IMR-90 (cell line): ENCODE measurements at regions not wholly inside any gene's neighbourhood (a gene's known extent, or its start where the extent isn't known, plus 50 kb on each side); places are given as distances from the start of the nearest gene placed in this dataset.

Experiments
- ATAC-seq: fragments of 200-7000 bp; cut with Tn5 transposase; 2 replicates; pipeline ENCODE4 v1.9.1; 2020; ENCODE audit warnings: low read depth, mild to moderate bottlenecking, moderate library complexity
- BruUV-seq: library from RNA; stranded (reverse); fragments of 400-500 nt; replicated peaks from 2 replicates; lab custom pipeline; 2021; lab: Mats Ljungman, UMichigan
- CTCF ChIA-PET: fragments of 300-600 bp; formaldehyde crosslinking; extraction: SDS; loops from one replicate; lab custom pipeline; 2021; ENCODE audit warnings: antibody characterized with exemption; lab: Yijun Ruan, JAX
- POLR2A ChIA-PET: fragments of 300-600 bp; sonication (Branson Sonifier 250); formaldehyde crosslinking; loops from one replicate; lab custom pipeline; 2022; ENCODE audit warnings: antibody characterized with exemption; ENCODE audit not compliant: unreplicated experiment; lab: Charles Lee
- DNase-seq: peaks from one replicate; pipeline ENCODE4 v3.0.0; 2013
- H2AFZ ChIP-seq: replicated peaks from 2 replicates; pipeline ENCODE3; 2013; ENCODE audit warnings: low read length, mild to moderate bottlenecking; ENCODE audit not compliant: poor library complexity
- H2AK5ac ChIP-seq: 2 replicates; pipeline ENCODE4 v1.6.1; 2013; ENCODE audit warnings: low read depth, low read length, inconsistent platforms
- H2AK9ac ChIP-seq: replicated peaks from 2 replicates; pipeline ENCODE3; 2013; ENCODE audit warnings: mild to moderate bottlenecking, low read depth, low read length, moderate library complexity; ENCODE audit not compliant: poor library complexity
- H2BK120ac ChIP-seq: 2 replicates; pipeline ENCODE4 v1.6.1; 2013; ENCODE audit warnings: low read depth, low read length, inconsistent platforms
- H2BK15ac ChIP-seq: 3 replicates; pipeline ENCODE4 v1.6.1; 2013; ENCODE audit warnings: low read depth, low read length, inconsistent platforms
- H2BK20ac ChIP-seq: 2 replicates; pipeline ENCODE4 v1.6.1; 2013; ENCODE audit warnings: low read depth, mild to moderate bottlenecking, inconsistent platforms, low read length, moderate library complexity
- H2BK5ac ChIP-seq: 2 replicates; pipeline ENCODE4 v1.6.1; 2013; ENCODE audit warnings: mild to moderate bottlenecking, low read depth, low read length, inconsistent platforms; ENCODE audit not compliant: poor library complexity, severe bottlenecking
- H3K14ac ChIP-seq: replicated peaks from 2 replicates; pipeline ENCODE4 v1.6.1; 2013; ENCODE audit warnings: low read depth, low read length, inconsistent platforms
- H3K18ac ChIP-seq: 2 replicates; pipeline ENCODE4 v1.6.1; 2013; ENCODE audit warnings: low read depth, low read length, control low read depth
- H3K23ac ChIP-seq: 2 replicates; pipeline ENCODE4 v1.6.1; 2013; ENCODE audit warnings: low read depth, low read length, inconsistent platforms
- H3K27ac ChIP-seq: 2 replicates; pipeline ENCODE4 v1.5.1; 2013; ENCODE audit warnings: mild to moderate bottlenecking, control low read depth, low read length; ENCODE audit not compliant: insufficient read depth
- H3K27me3 ChIP-seq: 2 replicates; pipeline ENCODE4 v1.6.1; 2013; ENCODE audit warnings: low read length; ENCODE audit not compliant: control insufficient read depth, insufficient read depth
- H3K36me3 ChIP-seq: 2 replicates; pipeline ENCODE4 v1.6.1; 2013; ENCODE audit warnings: low read length, mixed read lengths; ENCODE audit not compliant: control insufficient read depth, insufficient read depth
- H3K4ac ChIP-seq: 2 replicates; pipeline ENCODE4 v1.6.1; 2013; ENCODE audit warnings: low read depth, low read length, inconsistent platforms
- H3K4me1 ChIP-seq: 2 replicates; pipeline ENCODE4 v1.6.1; 2013; ENCODE audit warnings: low read length, mixed read lengths; ENCODE audit not compliant: control insufficient read depth, insufficient read depth
- H3K4me2 ChIP-seq: 2 replicates; pipeline ENCODE4 v1.6.1; 2013; ENCODE audit warnings: low read depth, mild to moderate bottlenecking, control low read depth, low read length, moderate library complexity
- H3K4me3 ChIP-seq: 2 replicates; pipeline ENCODE4 v1.5.1; 2013; ENCODE audit warnings: low read depth, mild to moderate bottlenecking, control low read depth, low read length, moderate library complexity; ENCODE audit not compliant: insufficient read depth
- H3K56ac ChIP-seq: 2 replicates; pipeline ENCODE4 v1.6.1; 2013; ENCODE audit warnings: low read length, inconsistent platforms; ENCODE audit not compliant: insufficient read depth; ENCODE audit errors: extremely low read depth
- H3K79me1 ChIP-seq, 2 experiments: 2 replicates each; pipeline ENCODE4 v1.6.1; 2013; ENCODE audit warnings: low read length in 2 of 2, inconsistent platforms in 1 of 2, low read depth in 1 of 2
- H3K9ac ChIP-seq: 2 replicates; pipeline ENCODE4 v1.6.1; 2013; ENCODE audit warnings: low read depth, low read length, control low read depth
- H3K9me1 ChIP-seq: 2 replicates; pipeline ENCODE4 v1.6.1; 2013; ENCODE audit warnings: low read length, inconsistent platforms; ENCODE audit not compliant: insufficient read depth
- H3K9me3 ChIP-seq: 2 replicates; pipeline ENCODE4 v1.6.1; 2013; ENCODE audit warnings: low read length; ENCODE audit not compliant: control insufficient read depth, insufficient read depth
- H4K20me1 ChIP-seq: 2 replicates; pipeline ENCODE4 v1.6.1; 2013; ENCODE audit warnings: low read length, inconsistent platforms; ENCODE audit not compliant: insufficient read depth
- H4K5ac ChIP-seq: 2 replicates; pipeline ENCODE4 v1.6.1; 2013; ENCODE audit warnings: mild to moderate bottlenecking, low read depth, low read length, control low read depth
- H4K8ac ChIP-seq, 2 experiments: 2 replicates each; pipeline ENCODE4 v1.6.1; 2013; ENCODE audit warnings: low read depth in 2 of 2, low read length in 2 of 2, control low read depth in 1 of 2, inconsistent platforms in 1 of 2
- H4K91ac ChIP-seq: 2 replicates; pipeline ENCODE4 v1.6.1; 2013; ENCODE audit warnings: low read depth, low read length, inconsistent platforms; ENCODE audit not compliant: insufficient read depth
- FOS ChIP-seq: fragments of 150-350 bp; IDR thresholded peaks from 2 replicates; pipeline ENCODE4 v1.6.1; 2016; ENCODE audit warnings: low read depth, low read length
- POLR2A ChIP-seq: IDR thresholded peaks from 2 replicates; pipeline ENCODE4 v1.6.1; 2012; ENCODE audit warnings: mild to moderate bottlenecking, low read depth, low read length
- RCOR1 ChIP-seq: IDR thresholded peaks from 2 replicates; pipeline ENCODE4 v1.6.1; 2012; ENCODE audit warnings: mild to moderate bottlenecking, low read length, improper control_type of control experiment; ENCODE audit not compliant: insufficient replicate concordance
- SMC3 ChIP-seq: fragments of 150-350 bp; IDR thresholded peaks from 2 replicates; pipeline ENCODE4 v1.6.1; 2016; ENCODE audit warnings: low read depth, mild to moderate bottlenecking, antibody characterized with exemption, low read length, moderate library complexity
- dilution Hi-C: fragments of 300-500 bp; cut with HindIII; formaldehyde crosslinking; loops from one replicate; pipeline ENCODE4 v1.14.3; 2018; ENCODE audit warnings: low sequenced_read_pairs; ENCODE audit not compliant: unreplicated experiment
- in situ Hi-C: fragments of 300-500 bp; cut with MboI; formaldehyde crosslinking; loops from 3 replicates; pipeline ENCODE4 v1.14.3; 2019; ENCODE audit warnings: low sequenced_read_pairs, inconsistent platforms, mixed read lengths
- intact Hi-C: fragments of 100-400 bp; cut with micrococcal nuclease; formaldehyde crosslinking; loops from 2 replicates; pipeline ENCODE4 v1.10.0; 2022
- TF ChIP-seq, protein P1 (sequence below): conservative IDR thresholded peaks from 2 replicates; pipeline ENCODE4 v1.5.1; 2012; ENCODE audit warnings: mild to moderate bottlenecking, low read depth, low read length, improper control_type of control experiment

- H3K36me3 ChIP-seq, result no peaks in the 10 kb centered on the region
- BruUV-seq, result no TSS peak
- H3K9me1 ChIP-seq, result no peaks in the 10 kb centered on the region
- ChIA-PET CTCF (interaction anchor here (0.9 kb wide), 1 partner anchor 354 kb away, joined by 5 read pairs; no protein-coding TSS in a partner anchor), POLR2A (no interaction called here)
- 0 out of 2 replicates have a peak overlapping the region, but pooled peaks have one; percentile 5 for H2BK20ac ChIP-seq
- no peak overlapping the region for H3K4me2 ChIP-seq
- no peaks in the 10 kb centered on the region for H4K20me1 ChIP-seq
- no peak overlapping the region for H3K9ac ChIP-seq
- 0 out of 2 replicates have a peak overlapping the region, but pooled peaks have one; percentile 2 for H3K14ac ChIP-seq
- H3K9me3 ChIP-seq, result peaks cover 5% of the 10 kb centered on the region; the same call in 1 of the 2 replicates
- TF ChIP-seq POLR2A (no peak), RCOR1 (no peak), FOS (no peak), SMC3 (no peak)
- TF ChIP-seq, protein P1, sequence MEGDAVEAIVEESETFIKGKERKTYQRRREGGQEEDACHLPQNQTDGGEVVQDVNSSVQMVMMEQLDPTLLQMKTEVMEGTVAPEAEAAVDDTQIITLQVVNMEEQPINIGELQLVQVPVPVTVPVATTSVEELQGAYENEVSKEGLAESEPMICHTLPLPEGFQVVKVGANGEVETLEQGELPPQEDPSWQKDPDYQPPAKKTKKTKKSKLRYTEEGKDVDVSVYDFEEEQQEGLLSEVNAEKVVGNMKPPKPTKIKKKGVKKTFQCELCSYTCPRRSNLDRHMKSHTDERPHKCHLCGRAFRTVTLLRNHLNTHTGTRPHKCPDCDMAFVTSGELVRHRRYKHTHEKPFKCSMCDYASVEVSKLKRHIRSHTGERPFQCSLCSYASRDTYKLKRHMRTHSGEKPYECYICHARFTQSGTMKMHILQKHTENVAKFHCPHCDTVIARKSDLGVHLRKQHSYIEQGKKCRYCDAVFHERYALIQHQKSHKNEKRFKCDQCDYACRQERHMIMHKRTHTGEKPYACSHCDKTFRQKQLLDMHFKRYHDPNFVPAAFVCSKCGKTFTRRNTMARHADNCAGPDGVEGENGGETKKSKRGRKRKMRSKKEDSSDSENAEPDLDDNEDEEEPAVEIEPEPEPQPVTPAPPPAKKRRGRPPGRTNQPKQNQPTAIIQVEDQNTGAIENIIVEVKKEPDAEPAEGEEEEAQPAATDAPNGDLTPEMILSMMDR, result no peak
- H3K4ac ChIP-seq, result peak overlapping the region; percentile 45; the same call in 1 of the 2 replicates
- peak overlapping the region; percentile 87; the same call in 1 of the 2 replicates for H3K18ac ChIP-seq
- in situ Hi-C loops, result no loop called here
- no peak overlapping the region for H3K27ac ChIP-seq
- H3K79me1 ChIP-seq, result no peaks in the 10 kb centered on the region
- no peak overlapping the region for H2AK5ac ChIP-seq
- H2AK9ac ChIP-seq, result no peak overlapping the region
- H2BK5ac ChIP-seq, result no peak overlapping the region
- H2AFZ ChIP-seq, result no peak overlapping the region
- intact Hi-C loops, result loop anchor here (5.0 kb wide), 1 partner anchor 353 kb away; no protein-coding TSS in a partner anchor
- H4K8ac ChIP-seq, result no peak overlapping the region
- H4K91ac ChIP-seq, result no peak overlapping the region
- no peak overlapping the region for H3K4me3 ChIP-seq
- H3K23ac ChIP-seq, result no peak overlapping the region
- H3K27me3 ChIP-seq, result peaks cover 4% of the 10 kb centered on the region; the same call in 1 of the 2 replicates
- no peak overlapping the region for H2BK15ac ChIP-seq
- H3K56ac ChIP-seq, result no peak overlapping the region
- H4K5ac ChIP-seq, result peak overlapping the region; percentile 22; the same call in 1 of the 2 replicates
- no peak for DNase-seq
- no peak for ATAC-seq
- peaks cover 8% of the 10 kb centered on the region; the same call in 1 of the 2 replicates for H3K4me1 ChIP-seq
- H2BK120ac ChIP-seq, result peak overlapping the region; percentile 42; the same call in 1 of the 2 replicates
- dilution Hi-C loops, result no loop called here
These were observed 114.3 kb upstream of the KCNJ16 start for GRCh38 chr17:69960755-69961154.
